HUES48 (cell line): ENCODE measurements at regions not wholly inside any gene's neighbourhood (a gene's known extent, or its start where the extent isn't known, plus 50 kb on each side); places are given as distances from the start of the nearest gene placed in this dataset.

Experiments used
- H3K27ac ChIP-seq: one replicate; pipeline ENCODE4 v1.7.0; 2013; ENCODE audit warnings: low read depth, low read length, inconsistent platforms
- H3K27me3 ChIP-seq: 2 replicates; pipeline ENCODE4 v1.6.1; 2013; ENCODE audit warnings: mild to moderate bottlenecking, low read length; ENCODE audit not compliant: control insufficient read depth, insufficient read depth
- H3K36me3 ChIP-seq: 2 replicates; pipeline ENCODE4 v1.6.1; 2013; ENCODE audit warnings: low read length; ENCODE audit not compliant: control insufficient read depth, insufficient read depth
- H3K4me1 ChIP-seq: 2 replicates; pipeline ENCODE4 v1.6.1; 2013; ENCODE audit warnings: mild to moderate bottlenecking, low read length; ENCODE audit not compliant: control insufficient read depth, insufficient read depth
- H3K4me3 ChIP-seq: 2 replicates; pipeline ENCODE4 v1.5.1; 2013; ENCODE audit warnings: mild to moderate bottlenecking, low read depth, low read length
- H3K9ac ChIP-seq: 2 replicates; pipeline ENCODE4 v1.6.1; 2013; ENCODE audit warnings: mild to moderate bottlenecking, low read depth, low read length, moderate library complexity
- H3K9me3 ChIP-seq: 2 replicates; pipeline ENCODE4 v1.6.1; 2013; ENCODE audit warnings: low read length; ENCODE audit not compliant: control insufficient read depth, insufficient read depth

- H3K36me3 ChIP-seq, result no peaks in the 10 kb centered on the region
- no peaks in the 10 kb centered on the region for H3K4me1 ChIP-seq
- H3K4me3 ChIP-seq, result no peak overlapping the region
- H3K9me3 ChIP-seq, result peaks cover 4% of the 10 kb centered on the region; the same call in 1 of the 2 replicates
- no peak overlapping the region for H3K9ac ChIP-seq
- no peak overlapping the region for H3K27ac ChIP-seq
- H3K27me3 ChIP-seq, result no peaks in the 10 kb centered on the region
These were observed 282.6 kb downstream of the BMP7 start for GRCh38 chr20:56983813-56984212.

GRCh38 chr20:56985066-56985685 is 281.3 kb downstream of the BMP7 start:
- Histone ChIP-seq H3K9ac (no peak overlapping the region), H3K27ac (no peak overlapping the region), H3K4me3 (no peak overlapping the region), H3K4me1 (no peaks in the 10 kb centered on the region), H3K27me3 (no peaks in the 10 kb centered on the region), H3K9me3 (peaks cover 4% of the 10 kb centered on the region; the same call in 1 of the 2 replicates), H3K36me3 (no peaks in the 10 kb centered on the region)

- Histone ChIP-seq H3K9ac (no peak overlapping the region), H3K4me1 (no peaks in the 10 kb centered on the region), H3K27ac (no peak overlapping the region), H3K9me3 (peaks cover 4% of the 10 kb centered on the region; the same call in 1 of the 2 replicates), H3K4me3 (no peak overlapping the region), H3K27me3 (no peaks in the 10 kb centered on the region), H3K36me3 (no peaks in the 10 kb centered on the region)
These were observed 280.0 kb downstream of the BMP7 start for GRCh38 chr20:56986476-56986875.

- Histone ChIP-seq H3K27me3 (no peaks in the 10 kb centered on the region), H3K36me3 (no peaks in the 10 kb centered on the region), H3K4me3 (no peak overlapping the region), H3K9ac (no peak overlapping the region), H3K4me1 (no peaks in the 10 kb centered on the region), H3K27ac (no peak overlapping the region), H3K9me3 (peaks cover 4% of the 10 kb centered on the region; the same call in 1 of the 2 replicates)
These were observed 279.3 kb downstream of the BMP7 start for GRCh38 chr20:56986931-56987720.

- Histone ChIP-seq H3K9ac (no peak overlapping the region), H3K4me3 (no peak overlapping the region), H3K9me3 (peaks cover 4% of the 10 kb centered on the region; the same call in 1 of the 2 replicates), H3K36me3 (no peaks in the 10 kb centered on the region), H3K4me1 (no peaks in the 10 kb centered on the region), H3K27ac (no peak overlapping the region), H3K27me3 (no peaks in the 10 kb centered on the region)
These were observed 278.5 kb downstream of the BMP7 start for GRCh38 chr20:56987986-56988385.

GRCh38 chr20:56988446-56988845 is 278.0 kb downstream of the BMP7 start:
- Histone ChIP-seq H3K27me3 (no peaks in the 10 kb centered on the region), H3K4me3 (no peak overlapping the region), H3K27ac (no peak overlapping the region), H3K4me1 (no peaks in the 10 kb centered on the region), H3K9ac (no peak overlapping the region), H3K36me3 (no peaks in the 10 kb centered on the region), H3K9me3 (peaks cover 4% of the 10 kb centered on the region; the same call in 1 of the 2 replicates)

GRCh38 chr20:56989516-56989915 is 276.9 kb downstream of the BMP7 start:
- H3K4me1 ChIP-seq, result no peaks in the 10 kb centered on the region
- no peak overlapping the region for H3K4me3 ChIP-seq
- no peak overlapping the region for H3K9ac ChIP-seq
- H3K27ac ChIP-seq, result no peak overlapping the region
- H3K27me3 ChIP-seq, result no peaks in the 10 kb centered on the region; the same call in 1 of the 2 replicates
- peaks cover 4% of the 10 kb centered on the region; the same call in 1 of the 2 replicates for H3K9me3 ChIP-seq
- H3K36me3 ChIP-seq, result no peaks in the 10 kb centered on the region

GRCh38 chr20:56993020-56993559 is 273.4 kb downstream of the BMP7 start:
- no peak overlapping the region for H3K27ac ChIP-seq
- no peak overlapping the region for H3K9ac ChIP-seq
- H3K27me3 ChIP-seq, result no peaks in the 10 kb centered on the region; the same call in 1 of the 2 replicates
- no peak overlapping the region for H3K4me3 ChIP-seq
- H3K36me3 ChIP-seq, result no peaks in the 10 kb centered on the region
- no peaks in the 10 kb centered on the region for H3K4me1 ChIP-seq
- no peaks in the 10 kb centered on the region for H3K9me3 ChIP-seq

- Histone ChIP-seq H3K4me3 (no peak overlapping the region), H3K4me1 (no peaks in the 10 kb centered on the region), H3K27ac (no peak overlapping the region), H3K36me3 (no peaks in the 10 kb centered on the region), H3K27me3 (no peaks in the 10 kb centered on the region; the same call in 1 of the 2 replicates), H3K9me3 (peaks cover 6% of the 10 kb centered on the region), H3K9ac (no peak overlapping the region)
These were observed 272.4 kb downstream of the BMP7 start for GRCh38 chr20:56994006-56994405.

GRCh38 chr20:56995149-56995548 is 271.3 kb downstream of the BMP7 start:
- no peaks in the 10 kb centered on the region for H3K36me3 ChIP-seq
- no peak overlapping the region for H3K9ac ChIP-seq
- no peak overlapping the region for H3K4me3 ChIP-seq
- H3K9me3 ChIP-seq, result peaks cover 6% of the 10 kb centered on the region
- no peak overlapping the region for H3K27ac ChIP-seq
- H3K4me1 ChIP-seq, result no peaks in the 10 kb centered on the region
- no peaks in the 10 kb centered on the region; the same call in 1 of the 2 replicates for H3K27me3 ChIP-seq

GRCh38 chr20:56995635-56996075 is 270.8 kb downstream of the BMP7 start:
- Histone ChIP-seq H3K9me3 (peaks cover 6% of the 10 kb centered on the region), H3K4me3 (no peak overlapping the region), H3K4me1 (no peaks in the 10 kb centered on the region), H3K36me3 (no peaks in the 10 kb centered on the region), H3K27ac (no peak overlapping the region), H3K9ac (no peak overlapping the region), H3K27me3 (no peaks in the 10 kb centered on the region; the same call in 1 of the 2 replicates)
